ENCODE measurements at regions not wholly inside any gene's neighbourhood (a gene's known extent, or its start where the extent isn't known, plus 50 kb on each side); places are given as distances from the start of the nearest gene placed in this dataset.

DNA sequence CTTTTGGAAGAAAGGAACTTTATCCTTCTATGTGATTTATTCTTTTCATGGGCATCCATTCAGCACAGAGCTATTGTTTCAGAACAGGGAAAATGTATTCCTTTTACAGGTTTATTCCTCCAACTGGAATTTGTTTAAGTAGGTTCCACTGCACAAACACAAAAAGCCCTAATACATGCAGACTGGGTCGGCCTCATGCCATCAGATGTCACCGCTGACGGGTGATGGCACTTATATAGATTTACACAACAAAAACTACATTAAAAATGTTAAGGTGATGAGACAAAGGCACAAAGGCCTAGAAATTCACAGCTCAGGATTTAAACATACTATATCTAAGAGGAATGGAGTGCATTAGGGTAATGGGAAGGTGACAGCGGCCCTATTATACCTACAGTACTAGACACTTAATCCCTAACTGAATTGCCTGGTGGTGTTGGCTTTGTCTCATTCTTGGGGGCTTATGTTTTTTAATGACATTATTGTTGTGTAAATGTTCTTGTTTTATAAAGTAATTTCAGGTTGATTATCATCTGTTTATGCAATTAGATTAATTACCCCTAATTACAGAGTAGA, 276.4 kb upstream of the PSMD7 start:
- Histone ChIP-seq H3K79me2 (ENCODE audit: insufficient read depth, low read depth, low read length) (no peaks in the 10 kb centered on the region), H4K20me1 (ENCODE audit: insufficient read depth, low read length) (no peaks in the 10 kb centered on the region), H3K9me3 (ENCODE audit: low read length) (no peaks in the 10 kb centered on the region), H2AFZ (ENCODE audit: low read length) (no peak overlapping the region), H3K4me1 (ENCODE audit: insufficient read depth, low read length, poor library complexity, severe bottlenecking) (no peaks in the 10 kb centered on the region), H3K9me2 (ENCODE audit: insufficient read depth, low read length) (no peaks in the 10 kb centered on the region), H3K36me3 (ENCODE audit: insufficient read depth, low read length) (no peaks in the 10 kb centered on the region), H3K4me2 (ENCODE audit: low read length) (no peak overlapping the region), H3K4me3 (ENCODE audit: low read depth, low read length, poor library complexity, severe bottlenecking) (no peak overlapping the region), H3K27ac (ENCODE audit: low read depth, low read length, poor library complexity, severe bottlenecking) (no peak overlapping the region)
- TF ChIP-seq, protein P1, sequence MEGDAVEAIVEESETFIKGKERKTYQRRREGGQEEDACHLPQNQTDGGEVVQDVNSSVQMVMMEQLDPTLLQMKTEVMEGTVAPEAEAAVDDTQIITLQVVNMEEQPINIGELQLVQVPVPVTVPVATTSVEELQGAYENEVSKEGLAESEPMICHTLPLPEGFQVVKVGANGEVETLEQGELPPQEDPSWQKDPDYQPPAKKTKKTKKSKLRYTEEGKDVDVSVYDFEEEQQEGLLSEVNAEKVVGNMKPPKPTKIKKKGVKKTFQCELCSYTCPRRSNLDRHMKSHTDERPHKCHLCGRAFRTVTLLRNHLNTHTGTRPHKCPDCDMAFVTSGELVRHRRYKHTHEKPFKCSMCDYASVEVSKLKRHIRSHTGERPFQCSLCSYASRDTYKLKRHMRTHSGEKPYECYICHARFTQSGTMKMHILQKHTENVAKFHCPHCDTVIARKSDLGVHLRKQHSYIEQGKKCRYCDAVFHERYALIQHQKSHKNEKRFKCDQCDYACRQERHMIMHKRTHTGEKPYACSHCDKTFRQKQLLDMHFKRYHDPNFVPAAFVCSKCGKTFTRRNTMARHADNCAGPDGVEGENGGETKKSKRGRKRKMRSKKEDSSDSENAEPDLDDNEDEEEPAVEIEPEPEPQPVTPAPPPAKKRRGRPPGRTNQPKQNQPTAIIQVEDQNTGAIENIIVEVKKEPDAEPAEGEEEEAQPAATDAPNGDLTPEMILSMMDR (conservative IDR thresholded peaks at IDR 0.05; ENCODE audit: low read length) = no peak
- no peak for TF ChIP-seq EZH2phosphoT487 (IDR thresholded peaks at IDR 0.05; ENCODE audit: borderline replicate concordance, low read depth, low read length)
- DNase-seq (ENCODE audit: low spot score) = no peak
- ChIA-PET CTCF (ENCODE audit: unreplicated experiment) (no interaction called here), POLR2A (interaction anchor here (0.7 to 1.1 kb wide), 2 partner anchors 32 to 50 kb away, joined by 3 read pairs; no protein-coding TSS in a partner anchor)
- intact Hi-C loops (cut with micrococcal nuclease; ENCODE audit: unreplicated experiment) = no loop called here
- BruUV-seq (replicated peaks) = no TSS peak

DNA sequence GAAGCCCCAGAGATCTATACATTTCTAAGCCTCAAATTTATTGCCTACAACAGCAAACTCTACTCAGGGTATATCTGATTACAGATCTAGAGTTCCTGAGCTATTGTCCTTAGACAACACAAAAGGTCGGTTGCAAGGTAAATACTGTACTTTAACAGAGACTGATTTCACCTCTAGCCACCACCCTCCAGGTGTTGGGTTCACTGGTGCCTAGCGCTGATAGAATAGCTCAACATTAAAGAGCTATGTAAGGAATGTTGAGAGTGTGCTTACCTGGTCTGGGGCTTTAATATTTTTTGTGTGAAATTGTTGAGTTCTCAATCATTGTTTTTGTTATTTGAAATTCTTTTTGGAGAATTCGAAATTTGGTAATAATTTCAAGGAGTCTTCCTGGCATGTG, 277.0 kb upstream of the PSMD7 start:
- no peaks in the 10 kb centered on the region for H4K20me1 ChIP-seq (ENCODE audit: insufficient read depth, low read length)
- no peak for TF ChIP-seq EZH2phosphoT487 (IDR thresholded peaks at IDR 0.05; ENCODE audit: borderline replicate concordance, low read depth, low read length)
- TF ChIP-seq, protein P1 (conservative IDR thresholded peaks at IDR 0.05; ENCODE audit: low read length) = no peak
- CTCF ChIA-PET (ENCODE audit: unreplicated experiment) = no interaction called here
- no peaks in the 10 kb centered on the region for H3K9me3 ChIP-seq (ENCODE audit: low read length)
- H3K9me2 ChIP-seq (ENCODE audit: insufficient read depth, low read length) = no peaks in the 10 kb centered on the region
- no peaks in the 10 kb centered on the region for H3K79me2 ChIP-seq (ENCODE audit: insufficient read depth, low read depth, low read length)
- no peak overlapping the region for H3K4me2 ChIP-seq (ENCODE audit: low read length)
- POLR2A ChIA-PET = interaction anchor here (0.7 to 1.1 kb wide), 2 partner anchors 32 to 49 kb away, joined by 3 read pairs; no protein-coding TSS in a partner anchor
- no peak overlapping the region for H2AFZ ChIP-seq (ENCODE audit: low read length)
- H3K36me3 ChIP-seq (ENCODE audit: insufficient read depth, low read length) = no peaks in the 10 kb centered on the region
- H3K27ac ChIP-seq (ENCODE audit: low read depth, low read length, poor library complexity, severe bottlenecking) = no peak overlapping the region
- BruUV-seq (replicated peaks) = no TSS peak
- no peak for DNase-seq (ENCODE audit: low spot score)
- no peaks in the 10 kb centered on the region for H3K4me1 ChIP-seq (ENCODE audit: insufficient read depth, low read length, poor library complexity, severe bottlenecking)
- H3K4me3 ChIP-seq (ENCODE audit: low read depth, low read length, poor library complexity, severe bottlenecking) = no peak overlapping the region
- intact Hi-C loops (cut with micrococcal nuclease; ENCODE audit: unreplicated experiment) = no loop called here

- no peak for DNase-seq (ENCODE audit: low spot score)
- Histone ChIP-seq H3K4me3 (ENCODE audit: low read depth, low read length, poor library complexity, severe bottlenecking) (no peak overlapping the region), H3K9me2 (ENCODE audit: insufficient read depth, low read length) (no peaks in the 10 kb centered on the region), H2AFZ (ENCODE audit: low read length) (no peak overlapping the region), H4K20me1 (ENCODE audit: insufficient read depth, low read length) (no peaks in the 10 kb centered on the region), H3K27ac (ENCODE audit: low read depth, low read length, poor library complexity, severe bottlenecking) (no peak overlapping the region), H3K9me3 (ENCODE audit: low read length) (no peaks in the 10 kb centered on the region), H3K36me3 (ENCODE audit: insufficient read depth, low read length) (no peaks in the 10 kb centered on the region), H3K4me2 (ENCODE audit: low read length) (no peak overlapping the region), H3K79me2 (ENCODE audit: insufficient read depth, low read depth, low read length) (no peaks in the 10 kb centered on the region), H3K4me1 (ENCODE audit: insufficient read depth, low read length, poor library complexity, severe bottlenecking) (no peaks in the 10 kb centered on the region)
- intact Hi-C loops (cut with micrococcal nuclease; ENCODE audit: unreplicated experiment) = no loop called here
- ChIA-PET CTCF (ENCODE audit: unreplicated experiment) (no interaction called here), POLR2A (interaction anchor here (1.4 kb wide), 1 partner anchor 14 kb away, joined by 5 read pairs; no protein-coding TSS in a partner anchor)
- TF ChIP-seq EZH2phosphoT487 (IDR thresholded peaks at IDR 0.05; ENCODE audit: borderline replicate concordance, low read depth, low read length) = no peak
- TF ChIP-seq, protein P1 (conservative IDR thresholded peaks at IDR 0.05; ENCODE audit: low read length) = no peak
- no TSS peak for BruUV-seq (replicated peaks)
These were observed 280.7 kb upstream of the PSMD7 start for GRCh38 chr16:74015953-74016352.

Data from OCI-LY7 (cell line).